ENCODE measurements at regions not wholly inside any gene's neighbourhood (a gene's known extent, or its start where the extent isn't known, plus 50 kb on each side); places are given as distances from the start of the nearest gene placed in this dataset.

GRCh38 chr3:161559177-161559998, 62.8 kb downstream of the OTOL1 start:
- H3K4me1 Mint-ChIP-seq, result peaks cover 27% of the 10 kb centered on the region
- H3K9me3 Mint-ChIP-seq, result no peaks in the 10 kb centered on the region
- H3K36me3 Mint-ChIP-seq, result no peaks in the 10 kb centered on the region
- peak; percentile 91 for TF ChIP-seq CTCF (IDR thresholded peaks at IDR 0.05; ENCODE audit: unreplicated experiment)
- DNase-seq (ENCODE audit: low spot score in 2 of 2, unreplicated experiment in 2 of 2), result peak in 1 of 2 experiments; percentile 40
- H3K27ac Mint-ChIP-seq, result no peak overlapping the region
- H3K4me3 Mint-ChIP-seq, result peak overlapping the region; percentile 47
- H3K27me3 Mint-ChIP-seq (ENCODE audit: low read depth), result peaks cover 2% of the 10 kb centered on the region

GRCh38 chr3:161560008-161560637, 63.5 kb downstream of the OTOL1 start:
- Mint-ChIP-seq H3K36me3 (no peaks in the 10 kb centered on the region), H3K4me3 (peak overlapping the region; percentile 47), H3K27ac (no peak overlapping the region), H3K9me3 (no peaks in the 10 kb centered on the region), H3K4me1 (peaks cover 27% of the 10 kb centered on the region), H3K27me3 (ENCODE audit: low read depth) (peaks cover 2% of the 10 kb centered on the region)
- DNase-seq (ENCODE audit: low spot score in 2 of 2, unreplicated experiment in 2 of 2), result peak; percentile 45 to 69
- TF ChIP-seq CTCF (IDR thresholded peaks at IDR 0.05; ENCODE audit: unreplicated experiment), result peak; percentile 55

- H3K36me3 Mint-ChIP-seq, result no peaks in the 10 kb centered on the region
- H3K27me3 Mint-ChIP-seq (ENCODE audit: low read depth), result no peaks in the 10 kb centered on the region
- no peak for TF ChIP-seq CTCF (IDR thresholded peaks at IDR 0.05; ENCODE audit: unreplicated experiment)
- H3K9me3 Mint-ChIP-seq, result no peaks in the 10 kb centered on the region
- peaks cover 13% of the 10 kb centered on the region for H3K4me1 Mint-ChIP-seq
- no peak overlapping the region for H3K4me3 Mint-ChIP-seq
- DNase-seq (ENCODE audit: low spot score in 2 of 2, unreplicated experiment in 2 of 2), result no peak
- no peak overlapping the region for H3K27ac Mint-ChIP-seq
Measured at GRCh38 chr3:161567577-161568361, 71.2 kb downstream of the OTOL1 start.

GRCh38 chr3:161568671-161569070, 72.1 kb downstream of the OTOL1 start:
- Mint-ChIP-seq H3K4me1 (peaks cover 13% of the 10 kb centered on the region), H3K36me3 (no peaks in the 10 kb centered on the region), H3K4me3 (no peak overlapping the region), H3K9me3 (no peaks in the 10 kb centered on the region), H3K27ac (no peak overlapping the region), H3K27me3 (ENCODE audit: low read depth) (no peaks in the 10 kb centered on the region)
- no peak for DNase-seq (ENCODE audit: low spot score in 2 of 2, unreplicated experiment in 2 of 2)
- no peak for TF ChIP-seq CTCF (IDR thresholded peaks at IDR 0.05; ENCODE audit: unreplicated experiment)

GRCh38 chr3:161571951-161572350, 75.3 kb downstream of the OTOL1 start:
- Mint-ChIP-seq H3K4me3 (no peak overlapping the region), H3K27ac (no peak overlapping the region), H3K4me1 (peaks cover 18% of the 10 kb centered on the region), H3K9me3 (no peaks in the 10 kb centered on the region), H3K36me3 (no peaks in the 10 kb centered on the region), H3K27me3 (ENCODE audit: low read depth) (no peaks in the 10 kb centered on the region)
- TF ChIP-seq CTCF (IDR thresholded peaks at IDR 0.05; ENCODE audit: unreplicated experiment), result no peak
- no peak for DNase-seq (ENCODE audit: low spot score in 2 of 2, unreplicated experiment in 2 of 2)

Measured in mesothelial cell of epicardium (in vitro differentiated cells).